CD4-positive, CD25-positive, alpha-beta regulatory T cell (primary cell): ENCODE measurements at regions not wholly inside any gene's neighbourhood (a gene's known extent, or its start where the extent isn't known, plus 50 kb on each side); places are given as distances from the start of the nearest gene placed in this dataset.
"Not testable (repeated sequence)": the region's sequence is repeated elsewhere in the genome, so short reads cannot be mapped to it uniquely, and the experiment has no call there.

ENCODE experiments used
- ATAC-seq, 2 donors: fragments of 150-1000 bp; cut with Tn5 transposase; one replicate each; pipeline ENCODE4 v1.10.0; 2021; ENCODE audit warnings: low read depth in 2 of 2, moderate number of reproducible peaks in 2 of 2, moderate library complexity in 1 of 2
- DNase-seq, 3 donors: peaks; one replicate each; pipeline versions ENCODE4 v3.0.0 to v3.0.0-alpha.2; 2012 to 2022; ENCODE audit warnings: mixed read lengths in 1 of 3
- H3K27ac ChIP-seq: one replicate; pipeline ENCODE4 v1.7.0; 2013; ENCODE audit warnings: mild to moderate bottlenecking, low read length; ENCODE audit not compliant: insufficient read depth, poor library complexity, severe bottlenecking
- H3K27me3 ChIP-seq: one replicate; pipeline ENCODE4 v1.7.0; 2013; ENCODE audit warnings: low read length; ENCODE audit not compliant: control insufficient read depth, insufficient read depth
- H3K36me3 ChIP-seq: one replicate; pipeline ENCODE4 v1.7.0; 2013; ENCODE audit warnings: mild to moderate bottlenecking, low read length, moderate library complexity; ENCODE audit not compliant: control insufficient read depth, insufficient read depth
- H3K4me1 ChIP-seq: 2 replicates; pipeline ENCODE4 v1.7.0; 2013; ENCODE audit warnings: mild to moderate bottlenecking, low read length; ENCODE audit not compliant: insufficient read depth, control insufficient read depth, poor library complexity, severe bottlenecking
- H3K4me3 ChIP-seq: one replicate; pipeline ENCODE4 v1.7.0; 2013; ENCODE audit warnings: low read depth, mild to moderate bottlenecking, low read length, moderate library complexity
- H3K9me3 ChIP-seq, 2 experiments: 1 replicate in 1 of 2; 2 replicates in 1 of 2; pipeline ENCODE4 v1.7.0; 2013; ENCODE audit warnings: low read length in 2 of 2, mild to moderate bottlenecking in 1 of 2, moderate library complexity in 1 of 2; ENCODE audit not compliant: control insufficient read depth in 2 of 2
- H3K27ac Mint-ChIP-seq, 3 donors: one replicate each; pipeline ENCODE4 v1.8.0; 2020 to 2022; ENCODE audit warnings: mild to moderate bottlenecking in 3 of 3, mixed read lengths in 3 of 3, moderate library complexity in 2 of 3
- H3K27me3 Mint-ChIP-seq: one replicate; pipeline ENCODE4 v1.8.0; 2022; ENCODE audit warnings: mild to moderate bottlenecking, mixed read lengths
- H3K36me3 Mint-ChIP-seq: one replicate; pipeline ENCODE4 v1.8.0; 2020; ENCODE audit warnings: mixed read lengths
- H3K4me1 Mint-ChIP-seq, 4 donors: one replicate each; pipeline ENCODE4 v1.8.0; 2020 to 2022; ENCODE audit warnings: mixed read lengths in 4 of 4, mild to moderate bottlenecking in 1 of 4
- H3K4me3 Mint-ChIP-seq, 4 donors: one replicate each; pipeline ENCODE4 v1.8.0; 2020 to 2022; ENCODE audit warnings: mild to moderate bottlenecking in 4 of 4, mixed read lengths in 4 of 4, moderate library complexity in 3 of 4
- H3K9me3 Mint-ChIP-seq, 7 donors: one replicate each; pipeline ENCODE4 v1.8.0; 2020 to 2022; ENCODE audit warnings: mixed read lengths in 7 of 7, mild to moderate bottlenecking in 3 of 7, moderate library complexity in 2 of 7

- DNase-seq, result no peak
- Histone ChIP-seq H3K27ac (no peak overlapping the region), H3K4me3 (no peak overlapping the region), H3K4me1 (no peaks in the 10 kb centered on the region), H3K27me3 (no peaks in the 10 kb centered on the region), H3K9me3 (no peaks in the 10 kb centered on the region), H3K36me3 (no peaks in the 10 kb centered on the region)
- Mint-ChIP-seq H3K27ac (no peak overlapping the region), H3K9me3 (peaks cover 2 to 12% (median 6%) of the 10 kb centered on the region in 7 donors), H3K36me3 (no peaks in the 10 kb centered on the region), H3K4me3 (no peak overlapping the region), H3K27me3 (no peaks in the 10 kb centered on the region), H3K4me1 (no peaks in the 10 kb centered on the region)
- ATAC-seq, result no peak
These were observed 328.2 kb downstream of the FAM181B start for GRCh38 chr11:82405421-82405820.

- Mint-ChIP-seq H3K4me1 (no peaks in the 10 kb centered on the region), H3K27me3 (no peaks in the 10 kb centered on the region), H3K27ac (no peak overlapping the region), H3K4me3 (no peak overlapping the region), H3K9me3 (peaks cover 0 to 12% (median 5%) of the 10 kb centered on the region in 7 donors), H3K36me3 (no peaks in the 10 kb centered on the region)
- Histone ChIP-seq H3K4me1 (no peaks in the 10 kb centered on the region), H3K4me3 (no peak overlapping the region), H3K36me3 (no peaks in the 10 kb centered on the region), H3K27ac (no peak overlapping the region), H3K9me3 (no peaks in the 10 kb centered on the region), H3K27me3 (no peaks in the 10 kb centered on the region)
- ATAC-seq, result no peak
- DNase-seq, result no peak
These were observed 328.7 kb downstream of the FAM181B start for GRCh38 chr11:82404981-82405380.

- Histone ChIP-seq H3K4me1 (no peaks in the 10 kb centered on the region), H3K27ac (no peak overlapping the region), H3K9me3 (no peaks in the 10 kb centered on the region), H3K4me3 (no peak overlapping the region), H3K27me3 (no peaks in the 10 kb centered on the region), H3K36me3 (no peaks in the 10 kb centered on the region)
- Mint-ChIP-seq H3K4me1 (no peaks in the 10 kb centered on the region), H3K36me3 (no peaks in the 10 kb centered on the region), H3K9me3 (peaks cover 0 to 10% (median 5%) of the 10 kb centered on the region in 7 donors), H3K27ac (no peak overlapping the region), H3K4me3 (no peak overlapping the region), H3K27me3 (no peaks in the 10 kb centered on the region)
- no peak for ATAC-seq
- no peak for DNase-seq
These were observed 329.9 kb downstream of the FAM181B start for GRCh38 chr11:82403640-82404305.

GRCh38 chr11:82398300-82398815 lies 335.3 kb downstream of the FAM181B start:
- DNase-seq, result no peak
- Mint-ChIP-seq H3K27ac (no peak overlapping the region), H3K36me3 (no peaks in the 10 kb centered on the region), H3K4me3 (no peak overlapping the region), H3K4me1 (no peaks in the 10 kb centered on the region), H3K27me3 (no peaks in the 10 kb centered on the region), H3K9me3 (peaks cover 0 to 14% (median 3%) of the 10 kb centered on the region in 7 donors)
- H3K27me3 ChIP-seq, result no peaks in the 10 kb centered on the region
- no peak overlapping the region for H3K27ac ChIP-seq
- no peak for ATAC-seq
- H3K4me3 ChIP-seq, result no peak overlapping the region
- H3K9me3 ChIP-seq, result no peaks in the 10 kb centered on the region
- H3K4me1 ChIP-seq, result no peaks in the 10 kb centered on the region
- no peaks in the 10 kb centered on the region for H3K36me3 ChIP-seq

- DNase-seq, H3K27ac ChIP-seq, H3K36me3 Mint-ChIP-seq, H3K4me3 Mint-ChIP-seq, H3K4me1 ChIP-seq, ATAC-seq, H3K4me3 ChIP-seq, H3K36me3 ChIP-seq, H3K9me3 ChIP-seq, H3K27me3 Mint-ChIP-seq, H3K27me3 ChIP-seq, H3K27ac Mint-ChIP-seq, H3K4me1 Mint-ChIP-seq: not testable (repeated sequence)
- peaks cover 2 to 14% (median 6%) of the 10 kb centered on the region in 7 donors for H3K9me3 Mint-ChIP-seq
These were observed 337.0 kb downstream of the FAM181B start for GRCh38 chr11:82396639-82397038.

GRCh38 chr11:82384308-82384707 lies 349.4 kb downstream of the FAM181B start:
- peaks cover 0 to 13% (median 4%) of the 10 kb centered on the region in 7 donors for H3K9me3 Mint-ChIP-seq
- ATAC-seq (no peak), DNase-seq (no peak)
- no peaks in the 10 kb centered on the region for H3K4me1 Mint-ChIP-seq
- no peaks in the 10 kb centered on the region for H3K36me3 Mint-ChIP-seq
- Histone ChIP-seq H3K4me1 (no peaks in the 10 kb centered on the region), H3K9me3 (no peaks in the 10 kb centered on the region), H3K27ac (no peak overlapping the region), H3K27me3 (no peaks in the 10 kb centered on the region), H3K36me3 (no peaks in the 10 kb centered on the region), H3K4me3 (no peak overlapping the region)
- no peak overlapping the region for H3K27ac Mint-ChIP-seq
- H3K4me3 Mint-ChIP-seq, result no peak overlapping the region
- H3K27me3 Mint-ChIP-seq, result no peaks in the 10 kb centered on the region

- Histone ChIP-seq H3K4me1 (no peaks in the 10 kb centered on the region), H3K9me3 (no peaks in the 10 kb centered on the region), H3K27me3 (no peaks in the 10 kb centered on the region), H3K36me3 (no peaks in the 10 kb centered on the region), H3K4me3 (no peak overlapping the region), H3K27ac (no peak overlapping the region)
- DNase-seq, result no peak
- Mint-ChIP-seq H3K4me3 (no peak overlapping the region), H3K4me1 (no peaks in the 10 kb centered on the region), H3K27ac (no peak overlapping the region), H3K9me3 (peaks cover 0 to 6% (median 0%) of the 10 kb centered on the region in 7 donors), H3K27me3 (no peaks in the 10 kb centered on the region), H3K36me3 (no peaks in the 10 kb centered on the region)
- no peak for ATAC-seq
These were observed 359.7 kb downstream of the FAM181B start for GRCh38 chr11:82373781-82374542.
